ENCODE measurements at regions not wholly inside any gene's neighbourhood (a gene's known extent, or its start where the extent isn't known, plus 50 kb on each side); places are given as distances from the start of the nearest gene placed in this dataset.

DNA sequence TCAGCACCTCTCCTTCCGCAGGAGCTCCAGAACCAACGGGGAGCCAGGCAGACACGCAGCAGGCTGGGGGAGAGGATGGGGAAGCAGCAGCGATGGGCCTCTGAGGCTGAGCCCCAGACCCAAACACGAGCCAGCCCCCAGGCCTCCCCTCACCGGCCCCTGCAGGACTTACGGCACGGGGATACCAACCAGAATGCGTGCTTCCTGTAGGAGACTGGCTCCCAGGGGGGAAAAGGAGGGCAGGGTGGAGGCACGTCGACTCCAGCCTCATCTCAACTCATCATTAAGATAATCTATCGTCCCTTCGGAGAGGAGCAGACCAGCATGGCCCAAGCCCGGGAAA is 495.1 kb upstream of the MYT1L start:
- intact Hi-C loops (cut with micrococcal nuclease): no loop called here
- H3K27me3 ChIP-seq (ENCODE audit: insufficient read depth, low read length): peaks cover 11% of the 10 kb centered on the region; the same call in 1 of the 2 replicates
- DNase-seq (ENCODE audit: low read depth, low spot score): no peak
- no peak overlapping the region for H2AFZ ChIP-seq (ENCODE audit: low read depth, low read length, poor library complexity, severe bottlenecking)
- no peaks in the 10 kb centered on the region for H3K9me2 ChIP-seq (ENCODE audit: insufficient read depth)
- H3K36me3 ChIP-seq (ENCODE audit: control insufficient read depth in 1 of 2, insufficient read depth in 2 of 2, low read length in 2 of 2): no peaks in the 10 kb centered on the region
- no peaks in the 10 kb centered on the region for H3K79me2 ChIP-seq (ENCODE audit: insufficient read depth, low read length)
- CTCF ChIA-PET: no interaction called here
- H3K4me2 ChIP-seq (ENCODE audit: low read length): no peak overlapping the region
- H3K4me3 ChIP-seq (replicated peaks in 1 of 2; ENCODE audit: low read depth in 1 of 2, low read length in 2 of 2): no peak overlapping the region
- POLR2A ChIA-PET: no interaction called here
- no TSS peak for BruUV-seq (replicated peaks)
- H3K9me3 ChIP-seq (ENCODE audit: control insufficient read depth in 1 of 2, insufficient read depth in 1 of 2, low read depth in 1 of 2, low read length in 2 of 2): no peaks in the 10 kb centered on the region
- no peak for TF ChIP-seq TCF7L2 (IDR thresholded peaks at IDR 0.05; ENCODE audit: borderline replicate concordance, extremely low read depth, insufficient read depth, insufficient read length)
- RAD21 ChIA-PET (ENCODE audit: low non-redundant PET in 1 of 2, low total read pairs in 2 of 2, uncharacterized antibody in 2 of 2, unreplicated experiment in 2 of 2): no interaction called here
- H4K20me1 ChIP-seq (ENCODE audit: insufficient read depth): no peaks in the 10 kb centered on the region
- H3K4me1 ChIP-seq (ENCODE audit: control insufficient read depth in 1 of 2, insufficient read depth in 2 of 2, low read length in 2 of 2): no peaks in the 10 kb centered on the region
- no peak overlapping the region for H3K27ac ChIP-seq (ENCODE audit: low read depth, low read length)
- no peak for ATAC-seq
- no peak overlapping the region for H3K9ac ChIP-seq (ENCODE audit: low read length)

DNA sequence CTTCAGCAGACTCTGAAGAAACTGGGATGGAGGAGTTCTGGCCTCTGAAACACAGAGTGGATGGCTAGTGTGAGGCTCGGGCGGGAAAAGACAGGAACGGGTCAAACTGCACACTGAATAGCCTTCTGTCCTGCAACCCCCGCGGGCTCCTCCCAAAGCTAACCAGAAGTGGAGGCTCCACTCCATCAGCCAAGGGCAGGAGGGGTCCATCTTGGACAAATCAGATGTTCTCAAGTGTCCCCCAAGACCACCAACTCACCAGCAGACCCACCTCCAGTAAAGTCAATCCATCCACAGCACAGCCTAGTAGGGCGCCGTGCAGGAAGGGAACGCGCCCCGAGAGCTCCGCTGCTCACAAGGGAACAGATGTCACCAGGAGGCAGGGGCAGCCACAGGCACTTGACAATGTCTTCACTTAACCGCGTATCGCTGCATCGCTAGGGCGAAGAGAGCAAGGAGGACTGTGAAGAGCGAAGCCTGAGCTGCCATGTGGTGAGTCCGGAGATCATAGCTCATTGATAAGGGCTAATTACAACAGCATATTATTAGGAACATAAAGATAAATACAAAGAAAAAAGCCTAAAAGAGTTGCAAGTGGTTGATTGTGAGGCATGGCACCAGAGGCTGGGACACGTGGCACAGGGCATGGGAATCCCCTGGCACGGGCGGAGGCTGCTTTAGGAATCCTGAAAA is 494.6 kb upstream of the MYT1L start:
- Histone ChIP-seq H3K79me2 (ENCODE audit: insufficient read depth, low read length) (no peaks in the 10 kb centered on the region), H3K27ac (ENCODE audit: low read depth, low read length) (no peak overlapping the region), H2AFZ (ENCODE audit: low read depth, low read length, poor library complexity, severe bottlenecking) (no peak overlapping the region), H3K4me1 (ENCODE audit: control insufficient read depth in 1 of 2, insufficient read depth in 2 of 2, low read length in 2 of 2) (no peaks in the 10 kb centered on the region), H4K20me1 (ENCODE audit: insufficient read depth) (no peaks in the 10 kb centered on the region), H3K9me2 (ENCODE audit: insufficient read depth) (no peaks in the 10 kb centered on the region), H3K9me3 (ENCODE audit: control insufficient read depth in 1 of 2, insufficient read depth in 1 of 2, low read depth in 1 of 2, low read length in 2 of 2) (no peaks in the 10 kb centered on the region), H3K4me2 (ENCODE audit: low read length) (no peak overlapping the region), H3K27me3 (ENCODE audit: insufficient read depth, low read length) (peaks cover 6% of the 10 kb centered on the region; the same call in 1 of the 2 replicates), H3K4me3 (replicated peaks in 1 of 2; ENCODE audit: low read depth in 1 of 2, low read length in 2 of 2) (no peak overlapping the region), H3K9ac (ENCODE audit: low read length) (no peak overlapping the region), H3K36me3 (ENCODE audit: control insufficient read depth in 1 of 2, insufficient read depth in 2 of 2, low read length in 2 of 2) (no peaks in the 10 kb centered on the region)
- CTCF ChIA-PET: no interaction called here
- BruUV-seq (replicated peaks): no TSS peak
- POLR2A ChIA-PET: no interaction called here
- RAD21 ChIA-PET (ENCODE audit: low non-redundant PET in 1 of 2, low total read pairs in 2 of 2, uncharacterized antibody in 2 of 2, unreplicated experiment in 2 of 2): no interaction called here
- ATAC-seq: no peak
- intact Hi-C loops (cut with micrococcal nuclease): no loop called here
- no peak for DNase-seq (ENCODE audit: low read depth, low spot score)
- no peak for TF ChIP-seq RAD21 (IDR thresholded peaks at IDR 0.05; ENCODE audit: low read depth)
- TF ChIP-seq POLR2A (IDR thresholded peaks at IDR 0.05; ENCODE audit: borderline replicate concordance, extremely low read depth, insufficient read depth, insufficient read length): no peak
- TF ChIP-seq, protein P1, sequence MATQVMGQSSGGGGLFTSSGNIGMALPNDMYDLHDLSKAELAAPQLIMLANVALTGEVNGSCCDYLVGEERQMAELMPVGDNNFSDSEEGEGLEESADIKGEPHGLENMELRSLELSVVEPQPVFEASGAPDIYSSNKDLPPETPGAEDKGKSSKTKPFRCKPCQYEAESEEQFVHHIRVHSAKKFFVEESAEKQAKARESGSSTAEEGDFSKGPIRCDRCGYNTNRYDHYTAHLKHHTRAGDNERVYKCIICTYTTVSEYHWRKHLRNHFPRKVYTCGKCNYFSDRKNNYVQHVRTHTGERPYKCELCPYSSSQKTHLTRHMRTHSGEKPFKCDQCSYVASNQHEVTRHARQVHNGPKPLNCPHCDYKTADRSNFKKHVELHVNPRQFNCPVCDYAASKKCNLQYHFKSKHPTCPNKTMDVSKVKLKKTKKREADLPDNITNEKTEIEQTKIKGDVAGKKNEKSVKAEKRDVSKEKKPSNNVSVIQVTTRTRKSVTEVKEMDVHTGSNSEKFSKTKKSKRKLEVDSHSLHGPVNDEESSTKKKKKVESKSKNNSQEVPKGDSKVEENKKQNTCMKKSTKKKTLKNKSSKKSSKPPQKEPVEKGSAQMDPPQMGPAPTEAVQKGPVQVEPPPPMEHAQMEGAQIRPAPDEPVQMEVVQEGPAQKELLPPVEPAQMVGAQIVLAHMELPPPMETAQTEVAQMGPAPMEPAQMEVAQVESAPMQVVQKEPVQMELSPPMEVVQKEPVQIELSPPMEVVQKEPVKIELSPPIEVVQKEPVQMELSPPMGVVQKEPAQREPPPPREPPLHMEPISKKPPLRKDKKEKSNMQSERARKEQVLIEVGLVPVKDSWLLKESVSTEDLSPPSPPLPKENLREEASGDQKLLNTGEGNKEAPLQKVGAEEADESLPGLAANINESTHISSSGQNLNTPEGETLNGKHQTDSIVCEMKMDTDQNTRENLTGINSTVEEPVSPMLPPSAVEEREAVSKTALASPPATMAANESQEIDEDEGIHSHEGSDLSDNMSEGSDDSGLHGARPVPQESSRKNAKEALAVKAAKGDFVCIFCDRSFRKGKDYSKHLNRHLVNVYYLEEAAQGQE (IDR thresholded peaks at IDR 0.05; ENCODE audit: low read depth): no peak
- TF ChIP-seq YY1 (IDR thresholded peaks at IDR 0.05; ENCODE audit: extremely low read depth, insufficient replicate concordance, low read depth, low read length): no peak
- TF ChIP-seq ZFX (IDR thresholded peaks at IDR 0.05): no peak
- no peak for TF ChIP-seq CEBPB (IDR thresholded peaks at IDR 0.05; ENCODE audit: low read depth)
- TF ChIP-seq ELF1 (IDR thresholded peaks at IDR 0.05; ENCODE audit: borderline replicate concordance, low read depth): no peak
- TF ChIP-seq EZH2phosphoT487 (IDR thresholded peaks at IDR 0.05; ENCODE audit: borderline replicate concordance): no peak
- TF ChIP-seq SIN3A (IDR thresholded peaks at IDR 0.05; ENCODE audit: low read depth): no peak
- no peak for TF ChIP-seq SP1 (IDR thresholded peaks at IDR 0.05; ENCODE audit: low read depth)
- TF ChIP-seq, protein P2, sequence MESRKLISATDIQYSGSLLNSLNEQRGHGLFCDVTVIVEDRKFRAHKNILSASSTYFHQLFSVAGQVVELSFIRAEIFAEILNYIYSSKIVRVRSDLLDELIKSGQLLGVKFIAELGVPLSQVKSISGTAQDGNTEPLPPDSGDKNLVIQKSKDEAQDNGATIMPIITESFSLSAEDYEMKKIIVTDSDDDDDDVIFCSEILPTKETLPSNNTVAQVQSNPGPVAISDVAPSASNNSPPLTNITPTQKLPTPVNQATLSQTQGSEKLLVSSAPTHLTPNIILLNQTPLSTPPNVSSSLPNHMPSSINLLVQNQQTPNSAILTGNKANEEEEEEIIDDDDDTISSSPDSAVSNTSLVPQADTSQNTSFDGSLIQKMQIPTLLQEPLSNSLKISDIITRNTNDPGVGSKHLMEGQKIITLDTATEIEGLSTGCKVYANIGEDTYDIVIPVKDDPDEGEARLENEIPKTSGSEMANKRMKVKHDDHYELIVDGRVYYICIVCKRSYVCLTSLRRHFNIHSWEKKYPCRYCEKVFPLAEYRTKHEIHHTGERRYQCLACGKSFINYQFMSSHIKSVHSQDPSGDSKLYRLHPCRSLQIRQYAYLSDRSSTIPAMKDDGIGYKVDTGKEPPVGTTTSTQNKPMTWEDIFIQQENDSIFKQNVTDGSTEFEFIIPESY (IDR thresholded peaks at IDR 0.05; ENCODE audit: extremely low read depth, insufficient replicate concordance, low read length): no peak
- no peak for TF ChIP-seq TCF7L2 (IDR thresholded peaks at IDR 0.05; ENCODE audit: borderline replicate concordance, extremely low read depth, insufficient read depth, insufficient read length)
- no peak for TF ChIP-seq CBX3 (IDR thresholded peaks at IDR 0.05; ENCODE audit: low read depth)

All from HCT116 (cell line).